GM18868 (cell line): ENCODE measurements at regions not wholly inside any gene's neighbourhood (a gene's known extent, or its start where the extent isn't known, plus 50 kb on each side); places are given as distances from the start of the nearest gene placed in this dataset.

Source experiments
- ATAC-seq: cut with Tn5 transposase; IDR thresholded peaks from one replicate; pipeline ENCODE4 v1.9.1; 2021; ENCODE audit warnings: mild to moderate bottlenecking, moderate library complexity; ENCODE audit not compliant: unreplicated experiment

- peak; percentile 43 for ATAC-seq
These were observed 621.7 kb upstream of the AGTR1 start for GRCh38 chr3:148075771-148076716.

GRCh38 chr3:148077318-148077923, 620.3 kb upstream of the AGTR1 start:
- ATAC-seq = peak; percentile 55

GRCh38 chr3:148077965-148078364, 619.7 kb upstream of the AGTR1 start:
- no peak for ATAC-seq

GRCh38 chr3:148078658-148079057, 619.0 kb upstream of the AGTR1 start:
- no peak for ATAC-seq

GRCh38 chr3:148079370-148079769, 618.3 kb upstream of the AGTR1 start:
- ATAC-seq = no peak

- ATAC-seq = no peak
These were observed 615.8 kb upstream of the AGTR1 start for GRCh38 chr3:148081926-148082325.

GRCh38 chr3:148082506-148083280, 615.0 kb upstream of the AGTR1 start:
- no peak for ATAC-seq

GRCh38 chr3:148083526-148084182, 614.0 kb upstream of the AGTR1 start:
- no peak for ATAC-seq

GRCh38 chr3:148084931-148085330, 612.8 kb upstream of the AGTR1 start:
- peak; percentile 96 for ATAC-seq

- no peak for ATAC-seq
These were observed 609.9 kb upstream of the AGTR1 start for GRCh38 chr3:148087601-148088371.

- ATAC-seq = no peak
These were observed 608.5 kb upstream of the AGTR1 start for GRCh38 chr3:148089171-148089570.

GRCh38 chr3:148090156-148090555, 607.5 kb upstream of the AGTR1 start:
- ATAC-seq = no peak

- no peak for ATAC-seq
These were observed 604.9 kb upstream of the AGTR1 start for GRCh38 chr3:148092624-148093347.

- no peak for ATAC-seq
These were observed 604.0 kb upstream of the AGTR1 start for GRCh38 chr3:148093753-148094152.

- no peak for ATAC-seq
These were observed 601.7 kb upstream of the AGTR1 start for GRCh38 chr3:148095962-148096361.

- no peak for ATAC-seq
These were observed 597.2 kb upstream of the AGTR1 start for GRCh38 chr3:148100476-148100875.

- ATAC-seq = no peak
These were observed 596.6 kb upstream of the AGTR1 start for GRCh38 chr3:148101061-148101460.

- ATAC-seq = no peak
These were observed 595.5 kb upstream of the AGTR1 start for GRCh38 chr3:148102156-148102555.

- no peak for ATAC-seq
These were observed 591.6 kb upstream of the AGTR1 start for GRCh38 chr3:148106062-148106461.

- no peak for ATAC-seq
These were observed 570.7 kb upstream of the AGTR1 start for GRCh38 chr3:148126956-148127355.
